ENCODE measurements at regions not wholly inside any gene's neighbourhood (a gene's known extent, or its start where the extent isn't known, plus 50 kb on each side); places are given as distances from the start of the nearest gene placed in this dataset.

DNA sequence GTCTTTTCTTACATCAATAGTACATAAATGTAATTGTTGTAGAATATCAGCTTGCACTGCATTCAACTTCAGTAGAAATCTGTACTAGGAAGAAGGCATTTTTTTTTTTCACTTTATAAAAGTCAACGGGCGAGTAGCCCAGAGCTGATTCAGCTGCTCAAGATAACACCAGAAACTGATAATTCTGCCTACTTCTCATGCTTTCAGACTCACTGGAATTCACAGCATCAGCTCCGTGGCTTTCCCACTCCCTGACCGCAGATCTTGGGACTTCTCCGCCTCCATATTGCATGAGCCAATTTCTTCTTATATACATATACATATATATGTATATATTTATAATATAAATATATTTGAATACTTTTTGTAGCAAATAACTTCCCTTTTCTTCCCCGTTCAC is 263.1 kb upstream of the RXFP2 start:
- FAIRE-seq: no peak
- H3K79me2 ChIP-seq (ENCODE audit: control insufficient read depth in 1 of 2, insufficient read depth in 2 of 2, low read length in 2 of 2): no peaks in the 10 kb centered on the region
- H3K9me3 ChIP-seq (ENCODE audit: insufficient read depth in 2 of 2, low read depth in 1 of 2, low read length in 1 of 2): no peaks in the 10 kb centered on the region
- no peaks in the 10 kb centered on the region for H3K79me1 ChIP-seq (ENCODE audit: low read depth, low read length)
- H4K20me1 ChIP-seq (replicated peaks in 1 of 2; ENCODE audit: control insufficient read depth in 1 of 2, insufficient read depth in 2 of 2, low read length in 2 of 2): no peaks in the 10 kb centered on the region
- no peak overlapping the region for H3K14ac ChIP-seq (ENCODE audit: insufficient read length)
- no peak overlapping the region for H2BK5ac ChIP-seq (ENCODE audit: low read depth, low read length)
- H3K27ac ChIP-seq (ENCODE audit: low read depth, low read length): no peak overlapping the region
- H3K4ac ChIP-seq (replicated peaks; ENCODE audit: insufficient read length, low read depth, low read length): no peak overlapping the region
- no peak overlapping the region for H4K91ac ChIP-seq (replicated peaks; ENCODE audit: insufficient read length, low read length)
- no peak overlapping the region for H2BK20ac ChIP-seq (ENCODE audit: low read length)
- peaks cover 0 to 2% (median 0%) of the 10 kb centered on the region in 4 experiments; a peak in 1 of 7 replicates for H3K4me1 ChIP-seq (replicated peaks in 1 of 4; ENCODE audit: control insufficient read depth in 3 of 4, insufficient read depth in 4 of 4, low read length in 3 of 4)
- no peak overlapping the region for H2AK5ac ChIP-seq (ENCODE audit: low read depth, low read length)
- H3K23ac ChIP-seq (ENCODE audit: insufficient read length): no peak overlapping the region
- no peak overlapping the region for H2BK120ac ChIP-seq (replicated peaks; ENCODE audit: low read depth, low read length)
- H3K4me2 ChIP-seq (ENCODE audit: insufficient read depth in 1 of 2, low read depth in 2 of 2, low read length in 2 of 2): no peak overlapping the region
- peak overlapping the region; percentile 70 for H2AFZ ChIP-seq (ENCODE audit: low read length)
- no peak overlapping the region for H3K9ac ChIP-seq (replicated peaks in 1 of 4; ENCODE audit: extremely low read depth in 1 of 4, low read depth in 3 of 4, low read length in 3 of 4)
- DNase-seq (ENCODE audit: low read depth in 1 of 2, low spot score in 2 of 2): no peak
- H2BK12ac ChIP-seq (ENCODE audit: low read depth, low read length): no peak overlapping the region
- WGBS, 2 experiments (ENCODE audit: extremely low coverage in 1 of 2, insufficient coverage in 1 of 2, insufficient read length in 1 of 2, insufficient replicate concordance in 2 of 2, low coverage in 1 of 2, low lambda C conversion rate in 2 of 2, missing lambda C conversion rate in 1 of 2): 76% methylated on average over 6 of the region's 6 CpGs; no CpG with 5 or more reads in 1 of the 2 experiments
- H3K56ac ChIP-seq (replicated peaks; ENCODE audit: insufficient read length, low read depth, low read length): no peak overlapping the region
- no peak overlapping the region for H4K5ac ChIP-seq (ENCODE audit: insufficient read length, low read depth, low read length)
- ChIA-PET POLR2A (ENCODE audit: partially characterized antibody) (no interaction called here), CTCF (ENCODE audit: partially characterized antibody) (interaction anchor here (0.6 to 1.2 kb wide), 4 partner anchors 10 to 325 kb away, joined by 3 read pairs; no protein-coding TSS in a partner anchor)
- no peak overlapping the region for H4K8ac ChIP-seq (ENCODE audit: extremely low read depth, insufficient read depth, low read length)
- H3K23me2 ChIP-seq (ENCODE audit: low read depth, low read length): no peaks in the 10 kb centered on the region
- no peaks in the 10 kb centered on the region for H3K27me3 ChIP-seq (replicated peaks in 1 of 4; ENCODE audit: control insufficient read depth in 3 of 4, extremely low read depth in 1 of 4, insufficient read depth in 3 of 4, low read length in 3 of 4)
- H2BK15ac ChIP-seq (ENCODE audit: low read length): no peak overlapping the region
- no peak overlapping the region for H3K4me3 ChIP-seq (ENCODE audit: extremely low read depth in 1 of 4, insufficient read depth in 2 of 4, low read depth in 3 of 4, low read length in 4 of 4)
- H3K18ac ChIP-seq (ENCODE audit: extremely low read depth, low read length): no peak overlapping the region
- H3K36me3 ChIP-seq (ENCODE audit: control insufficient read depth in 2 of 4, insufficient read depth in 4 of 4, low read length in 3 of 4): no peaks in the 10 kb centered on the region
- TF ChIP-seq RFX5 (IDR thresholded peaks at IDR 0.05; ENCODE audit: borderline replicate concordance, low read depth, low read length): no peak
- TF ChIP-seq CHD1 (IDR thresholded peaks at IDR 0.05; ENCODE audit: low read depth, low read length): no peak
- no peak for TF ChIP-seq SAP30 (IDR thresholded peaks at IDR 0.05; ENCODE audit: insufficient read depth, insufficient replicate concordance, low read length)
- no peak for TF ChIP-seq RNF2 (IDR thresholded peaks at IDR 0.05; ENCODE audit: borderline replicate concordance, low read depth, low read length, missing control alignments, poor library complexity, severe bottlenecking)
- no peak for TF ChIP-seq JUN (IDR thresholded peaks at IDR 0.05; ENCODE audit: low read depth, low read length)
- no peak for TF ChIP-seq KDM4A (IDR thresholded peaks at IDR 0.05; ENCODE audit: low read depth, low read length, severe bottlenecking)
- no peak for TF ChIP-seq POU5F1 (IDR thresholded peaks at IDR 0.05; ENCODE audit: low read depth, low read length)
- TF ChIP-seq, protein P1, sequence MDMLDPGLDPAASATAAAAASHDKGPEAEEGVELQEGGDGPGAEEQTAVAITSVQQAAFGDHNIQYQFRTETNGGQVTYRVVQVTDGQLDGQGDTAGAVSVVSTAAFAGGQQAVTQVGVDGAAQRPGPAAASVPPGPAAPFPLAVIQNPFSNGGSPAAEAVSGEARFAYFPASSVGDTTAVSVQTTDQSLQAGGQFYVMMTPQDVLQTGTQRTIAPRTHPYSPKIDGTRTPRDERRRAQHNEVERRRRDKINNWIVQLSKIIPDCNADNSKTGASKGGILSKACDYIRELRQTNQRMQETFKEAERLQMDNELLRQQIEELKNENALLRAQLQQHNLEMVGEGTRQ (IDR thresholded peaks at IDR 0.05; ENCODE audit: low read length): no peak
- no peak for TF ChIP-seq CREB1 (IDR thresholded peaks at IDR 0.05)
- TF ChIP-seq PHF8 (conservative IDR thresholded peaks at IDR 0.05; ENCODE audit: low read depth, low read length): no peak
- TF ChIP-seq NRF1 (IDR thresholded peaks at IDR 0.05; ENCODE audit: low read depth, low read length): no peak
